Dendritic cell treated with granulocyte-macrophage colony-stimulating factor and Interleukin-4, amounts not matched to agents 40 ng/mL and 50 ng/mL, for 4 days (primary cell): ENCODE measurements at regions not wholly inside any gene's neighbourhood (a gene's known extent, or its start where the extent isn't known, plus 50 kb on each side); places are given as distances from the start of the nearest gene placed in this dataset.
"Not testable (repeated sequence)": the region's sequence is repeated elsewhere in the genome, so short reads cannot be mapped to it uniquely, and the experiment has no call there.

Experiments used
- H3K27ac Mint-ChIP-seq: one replicate; pipeline ENCODE4 v1.8.0; 2022; ENCODE audit warnings: mild to moderate bottlenecking, mixed read lengths
- H3K27me3 Mint-ChIP-seq: one replicate; pipeline ENCODE4 v1.8.0; 2022; ENCODE audit warnings: mild to moderate bottlenecking, mixed read lengths
- H3K36me3 Mint-ChIP-seq: one replicate; pipeline ENCODE4 v1.8.0; 2022; ENCODE audit warnings: low read depth, mixed read lengths
- H3K4me1 Mint-ChIP-seq: one replicate; pipeline ENCODE4 v1.8.0; 2022; ENCODE audit warnings: low read depth, mixed read lengths
- H3K4me3 Mint-ChIP-seq: one replicate; pipeline ENCODE4 v1.8.0; 2022; ENCODE audit warnings: mild to moderate bottlenecking, moderate library complexity, mixed read lengths
- H3K9me3 Mint-ChIP-seq: one replicate; pipeline ENCODE4 v1.8.0; 2022; ENCODE audit warnings: mixed read lengths
- intact Hi-C: fragments of 100-400 bp; cut with micrococcal nuclease; formaldehyde crosslinking; loops from one replicate; pipeline ENCODE4 v1.15.0; 2022

GRCh38 chr7:9600974-9601373 is 1167.6 kb downstream of the NXPH1 start:
- peaks cover 15% of the 10 kb centered on the region for H3K9me3 Mint-ChIP-seq
- H3K4me3 Mint-ChIP-seq = no peak overlapping the region
- no peak overlapping the region for H3K27ac Mint-ChIP-seq
- intact Hi-C loops = no loop called here
- H3K36me3 Mint-ChIP-seq = no peaks in the 10 kb centered on the region
- H3K27me3 Mint-ChIP-seq = no peaks in the 10 kb centered on the region
- no peaks in the 10 kb centered on the region for H3K4me1 Mint-ChIP-seq

GRCh38 chr7:9603291-9603690 is 1169.9 kb downstream of the NXPH1 start:
- H3K9me3 Mint-ChIP-seq = peaks cover 13% of the 10 kb centered on the region
- intact Hi-C loops = no loop called here
- H3K4me3 Mint-ChIP-seq = no peak overlapping the region
- H3K36me3 Mint-ChIP-seq = no peaks in the 10 kb centered on the region
- no peak overlapping the region for H3K27ac Mint-ChIP-seq
- H3K4me1 Mint-ChIP-seq = no peaks in the 10 kb centered on the region
- H3K27me3 Mint-ChIP-seq = no peaks in the 10 kb centered on the region

GRCh38 chr7:9608560-9608959 is 1175.2 kb downstream of the NXPH1 start:
- Mint-ChIP-seq H3K36me3 (no peaks in the 10 kb centered on the region), H3K4me3 (no peak overlapping the region), H3K4me1 (no peaks in the 10 kb centered on the region), H3K27me3 (no peaks in the 10 kb centered on the region), H3K9me3 (peaks cover 13% of the 10 kb centered on the region), H3K27ac (no peak overlapping the region)
- intact Hi-C loops = no loop called here

GRCh38 chr7:9620899-9621298 is 1187.5 kb downstream of the NXPH1 start:
- H3K4me1 Mint-ChIP-seq, H3K36me3 Mint-ChIP-seq, intact Hi-C loops, H3K4me3 Mint-ChIP-seq, H3K27me3 Mint-ChIP-seq, H3K27ac Mint-ChIP-seq: not testable (repeated sequence)
- peaks cover 47% of the 10 kb centered on the region for H3K9me3 Mint-ChIP-seq

GRCh38 chr7:9621306-9621902 is 1188.0 kb downstream of the NXPH1 start:
- H3K27me3 Mint-ChIP-seq, H3K36me3 Mint-ChIP-seq, H3K27ac Mint-ChIP-seq, H3K4me1 Mint-ChIP-seq, H3K4me3 Mint-ChIP-seq, intact Hi-C loops: not testable (repeated sequence)
- peaks cover 50% of the 10 kb centered on the region for H3K9me3 Mint-ChIP-seq

- no peak overlapping the region for H3K27ac Mint-ChIP-seq
- peaks cover 55% of the 10 kb centered on the region for H3K9me3 Mint-ChIP-seq
- H3K4me1 Mint-ChIP-seq = no peaks in the 10 kb centered on the region
- H3K27me3 Mint-ChIP-seq = no peaks in the 10 kb centered on the region
- intact Hi-C loops = no loop called here
- H3K4me3 Mint-ChIP-seq = no peak overlapping the region
- no peaks in the 10 kb centered on the region for H3K36me3 Mint-ChIP-seq
Measured at GRCh38 chr7:9621927-9622326, 1188.5 kb downstream of the NXPH1 start.

GRCh38 chr7:9625953-9626352 is 1192.5 kb downstream of the NXPH1 start:
- peaks cover 49% of the 10 kb centered on the region for H3K9me3 Mint-ChIP-seq
- H3K4me1 Mint-ChIP-seq = no peaks in the 10 kb centered on the region
- H3K4me3 Mint-ChIP-seq = no peak overlapping the region
- intact Hi-C loops = no loop called here
- no peaks in the 10 kb centered on the region for H3K27me3 Mint-ChIP-seq
- H3K27ac Mint-ChIP-seq = no peak overlapping the region
- H3K36me3 Mint-ChIP-seq = no peaks in the 10 kb centered on the region

- Mint-ChIP-seq H3K4me1 (no peaks in the 10 kb centered on the region), H3K4me3 (no peak overlapping the region), H3K9me3 (peaks cover 7% of the 10 kb centered on the region), H3K27me3 (no peaks in the 10 kb centered on the region), H3K27ac (no peak overlapping the region), H3K36me3 (no peaks in the 10 kb centered on the region)
- intact Hi-C loops = no loop called here
Measured at GRCh38 chr7:9645756-9646155, 1212.3 kb downstream of the NXPH1 start.

- intact Hi-C loops = no loop called here
- H3K4me1 Mint-ChIP-seq = no peaks in the 10 kb centered on the region
- no peak overlapping the region for H3K27ac Mint-ChIP-seq
- H3K9me3 Mint-ChIP-seq = peaks cover 25% of the 10 kb centered on the region
- no peak overlapping the region for H3K4me3 Mint-ChIP-seq
- no peaks in the 10 kb centered on the region for H3K36me3 Mint-ChIP-seq
- no peaks in the 10 kb centered on the region for H3K27me3 Mint-ChIP-seq
Measured at GRCh38 chr7:9657257-9657656, 1223.8 kb downstream of the NXPH1 start.

GRCh38 chr7:9671979-9672917 is 1238.8 kb downstream of the NXPH1 start:
- intact Hi-C loops = no loop called here
- peaks cover 15% of the 10 kb centered on the region for H3K9me3 Mint-ChIP-seq
- no peaks in the 10 kb centered on the region for H3K27me3 Mint-ChIP-seq
- H3K36me3 Mint-ChIP-seq = no peaks in the 10 kb centered on the region
- no peaks in the 10 kb centered on the region for H3K4me1 Mint-ChIP-seq
- H3K27ac Mint-ChIP-seq = no peak overlapping the region
- H3K4me3 Mint-ChIP-seq = no peak overlapping the region

- Mint-ChIP-seq H3K4me3 (no peak overlapping the region), H3K36me3 (no peaks in the 10 kb centered on the region), H3K27ac (no peak overlapping the region), H3K9me3 (peaks cover 16% of the 10 kb centered on the region), H3K4me1 (no peaks in the 10 kb centered on the region), H3K27me3 (no peaks in the 10 kb centered on the region)
- intact Hi-C loops = no loop called here
Measured at GRCh38 chr7:9680713-9681112, 1247.3 kb downstream of the NXPH1 start.

- H3K9me3 Mint-ChIP-seq = peaks cover 16% of the 10 kb centered on the region
- intact Hi-C loops = no loop called here
- no peak overlapping the region for H3K4me3 Mint-ChIP-seq
- H3K27ac Mint-ChIP-seq = no peak overlapping the region
- no peaks in the 10 kb centered on the region for H3K27me3 Mint-ChIP-seq
- no peaks in the 10 kb centered on the region for H3K36me3 Mint-ChIP-seq
- H3K4me1 Mint-ChIP-seq = no peaks in the 10 kb centered on the region
Measured at GRCh38 chr7:9681284-9681683, 1247.9 kb downstream of the NXPH1 start.

GRCh38 chr7:9691286-9691685 is 1257.9 kb downstream of the NXPH1 start:
- Mint-ChIP-seq H3K36me3 (no peaks in the 10 kb centered on the region), H3K4me1 (no peaks in the 10 kb centered on the region), H3K27me3 (no peaks in the 10 kb centered on the region), H3K9me3 (peaks cover 37% of the 10 kb centered on the region), H3K4me3 (no peak overlapping the region), H3K27ac (no peak overlapping the region)
- intact Hi-C loops = no loop called here

GRCh38 chr7:9698375-9698774 is 1265.0 kb downstream of the NXPH1 start:
- intact Hi-C loops = no loop called here
- Mint-ChIP-seq H3K27ac (no peak overlapping the region), H3K36me3 (no peaks in the 10 kb centered on the region), H3K4me1 (no peaks in the 10 kb centered on the region), H3K4me3 (no peak overlapping the region), H3K9me3 (peaks cover 15% of the 10 kb centered on the region), H3K27me3 (no peaks in the 10 kb centered on the region)
